Ovary (tissue), 7 donors: ENCODE measurements at regions not wholly inside any gene's neighbourhood (a gene's known extent, or its start where the extent isn't known, plus 50 kb on each side); places are given as distances from the start of the nearest gene placed in this dataset.

ENCODE experiments used
- DNase-seq, 5 donors: peaks; one replicate each; pipeline ENCODE4 v3.0.0-alpha.2; 2019 to 2020
- H3K27ac ChIP-seq, 2 donors: fragments of 200-600 bp; one replicate each; pipeline versions ENCODE4 v1.5.1 to v1.8.0; 2019 to 2022
- H3K27me3 ChIP-seq: fragments of 200-600 bp; one replicate; pipeline ENCODE4 v1.8.0; 2022
- H3K36me3 ChIP-seq: fragments of 200-600 bp; sonication (generic); one replicate; pipeline ENCODE4 v1.5.1; 2019
- H3K4me1 ChIP-seq: one replicate; pipeline ENCODE4 v1.8.1; 2013; ENCODE audit warnings: mild to moderate bottlenecking, moderate library complexity; ENCODE audit not compliant: insufficient read depth
- H3K4me3 ChIP-seq: fragments of 200-600 bp; sonication (generic); one replicate; pipeline ENCODE4 v1.5.1; 2017
- H3K9me3 ChIP-seq, 2 donors: fragments of 200-600 bp in 1 of 2; sonication (generic) in 1 of 2; one replicate each; pipeline versions ENCODE4 v1.5.1 to v1.8.1; 2013 to 2019; ENCODE audit warnings: mild to moderate bottlenecking in 1 of 2, moderate library complexity in 1 of 2
- CTCF ChIP-seq, 3 donors: fragments of 450-650 bp in 2 of 3; fragments of 200-600 bp in 1 of 3; IDR thresholded peaks; one replicate each; pipeline versions ENCODE4 v1.5.1 to v1.8.0; 2016 to 2022; ENCODE audit warnings: antibody characterized with exemption in 3 of 3, mild to moderate bottlenecking in 1 of 3
- EP300 ChIP-seq: sonication (generic); formaldehyde crosslinking; IDR thresholded peaks from one replicate; pipeline ENCODE4 v1.6.1; 2017; ENCODE audit warnings: antibody characterized with exemption
- POLR2A ChIP-seq: fragments of 450-650 bp; IDR thresholded peaks from one replicate; pipeline ENCODE4 v1.6.1; 2017; ENCODE audit warnings: antibody characterized with exemption, mild to moderate bottlenecking, moderate library complexity
- WGBS, 3 donors: extraction: QIAGEN DNeasy Blood & Tissue Kit in 1 of 3; methylation state at CpG; one replicate each; pipeline versions ENCODE4 v1.1.5 to v1.1.7; 2013 to 2017; 5-methylcytosine and 5-hydroxymethylcytosine counted together
- intact Hi-C, 4 donors: fragments of 100-400 bp; cut with DNase I; formaldehyde crosslinking; loops; one replicate each; pipeline versions ENCODE4 v1.11.0 to v1.15.1; 2022 to 2023
- donor health status: DM: no; HTN: no; CAD: no; lungs with moderate emphysema.
- donor health status: DM: no; HTN: no; CAD: no.
- donor health status: Bipolar disorder and iron deficiency.
- donor health status: DM: no; HTN: no; CAD: no.
- donor health status: DM: yes; HTN: yes; CAD: no.

- TF ChIP-seq EP300 (no peak), POLR2A (no peak), CTCF (IDR thresholded peaks at IDR 0.05) (no peak)
- intact Hi-C loops, result no loop called here
- H3K27ac ChIP-seq, result no peak overlapping the region
Measured at GRCh38 chr7:79790656-79791262, 337.3 kb upstream of the MAGI2 start.

GRCh38 chr7:79789584-79790345 lies 336.3 kb upstream of the MAGI2 start:
- DNase-seq, result peak in 1 of 5 donors; percentile 14
- Histone ChIP-seq H3K9me3 (no peaks in the 10 kb centered on the region), H3K4me1 (no peaks in the 10 kb centered on the region), H3K27ac (no peak overlapping the region), H3K27me3 (no peaks in the 10 kb centered on the region), H3K4me3 (no peak overlapping the region), H3K36me3 (no peaks in the 10 kb centered on the region)
- intact Hi-C loops, result no loop called here
- WGBS, 3 donors, result 7 to 12% (median 9%) methylated on average over 2 of the region's 2 CpGs
- TF ChIP-seq CTCF (IDR thresholded peaks at IDR 0.05), result no peak
- no peak for TF ChIP-seq EP300
- TF ChIP-seq POLR2A, result no peak

More at GRCh38 chr7:79790656-79791262, 337.3 kb upstream of the MAGI2 start:
- Histone ChIP-seq H3K36me3 (no peaks in the 10 kb centered on the region), H3K27me3 (no peaks in the 10 kb centered on the region), H3K4me1 (no peaks in the 10 kb centered on the region), H3K9me3 (no peaks in the 10 kb centered on the region), H3K4me3 (no peak overlapping the region)
- 9 to 35% (median 14%) methylated on average over 6 of the region's 6 CpGs for WGBS, 3 donors
- no peak for DNase-seq

GRCh38 chr7:79787623-79788022 lies 334.2 kb upstream of the MAGI2 start:
- no peaks in the 10 kb centered on the region for H3K36me3 ChIP-seq

GRCh38 chr7:79787096-79787495 lies 333.6 kb upstream of the MAGI2 start:
- H3K27ac ChIP-seq, result no peak overlapping the region
- DNase-seq, result no peak
- no peaks in the 10 kb centered on the region for H3K9me3 ChIP-seq
- TF ChIP-seq EP300, result no peak
- TF ChIP-seq POLR2A, result no peak
- TF ChIP-seq CTCF (IDR thresholded peaks at IDR 0.05), result no peak
- H3K4me3 ChIP-seq, result no peak overlapping the region
- H3K36me3 ChIP-seq, result no peaks in the 10 kb centered on the region
- no peaks in the 10 kb centered on the region for H3K27me3 ChIP-seq
- 60 to 75% (median 64%) methylated on average over 2 of the region's 2 CpGs for WGBS, 3 donors
- H3K4me1 ChIP-seq, result no peaks in the 10 kb centered on the region
- intact Hi-C loops, result no loop called here

More at GRCh38 chr7:79787623-79788022, 334.2 kb upstream of the MAGI2 start:
- intact Hi-C loops, result no loop called here
- Histone ChIP-seq H3K27ac (no peak overlapping the region), H3K4me1 (no peaks in the 10 kb centered on the region), H3K27me3 (no peaks in the 10 kb centered on the region), H3K4me3 (no peak overlapping the region), H3K9me3 (no peaks in the 10 kb centered on the region)
- TF ChIP-seq CTCF (IDR thresholded peaks at IDR 0.05) (no peak), POLR2A (no peak), EP300 (no peak)
- WGBS, 3 donors, result 19 to 41% (median 24%) methylated on average over 3 of the region's 3 CpGs
- DNase-seq, result no peak
